ENCODE measurements at regions not wholly inside any gene's neighbourhood (a gene's known extent, or its start where the extent isn't known, plus 50 kb on each side); places are given as distances from the start of the nearest gene placed in this dataset.
"Not testable (repeated sequence)": the region's sequence is repeated elsewhere in the genome, so short reads cannot be mapped to it uniquely, and the experiment has no call there.

DNA sequence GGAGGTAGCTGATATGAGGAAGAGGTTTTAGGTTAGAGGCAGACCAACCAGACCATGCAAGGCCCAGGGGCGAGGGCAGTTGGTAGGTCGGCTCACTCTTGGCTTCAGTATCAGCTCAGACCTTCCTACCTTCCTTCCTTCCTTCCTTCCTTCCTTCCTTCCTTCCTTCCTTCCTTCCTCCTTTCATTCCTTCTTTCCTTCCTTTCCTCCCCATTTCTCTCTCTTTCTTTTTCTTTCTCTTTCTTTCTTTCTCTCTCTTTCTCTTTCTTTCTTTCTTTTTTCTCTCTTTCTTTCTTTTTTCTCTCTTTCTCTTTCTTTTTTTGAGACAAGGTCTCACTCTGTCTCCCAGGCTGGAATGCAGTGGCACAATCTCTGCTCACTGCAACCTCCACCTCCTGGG, 89.1 kb downstream of the MAB21L3 start:
- not testable (repeated sequence) for TF ChIP-seq SUZ12 (IDR thresholded peaks at IDR 0.05; ENCODE audit: extremely low read depth, insufficient read depth, insufficient read length); ZNF274 (IDR thresholded peaks at IDR 0.05; ENCODE audit: low read depth, low read length)

Measured in NT2/D1 (cell line).